ENCODE measurements at regions not wholly inside any gene's neighbourhood (a gene's known extent, or its start where the extent isn't known, plus 50 kb on each side); places are given as distances from the start of the nearest gene placed in this dataset.
A peak's percentile ranks its signal among the peaks of the same experiment; 100 is the strongest.

- DNase-seq (ENCODE audit: low read depth), result no peak
These were observed 89.5 kb upstream of the HNRNPA3 start for GRCh38 chr2:177123048-177123447.

DNA sequence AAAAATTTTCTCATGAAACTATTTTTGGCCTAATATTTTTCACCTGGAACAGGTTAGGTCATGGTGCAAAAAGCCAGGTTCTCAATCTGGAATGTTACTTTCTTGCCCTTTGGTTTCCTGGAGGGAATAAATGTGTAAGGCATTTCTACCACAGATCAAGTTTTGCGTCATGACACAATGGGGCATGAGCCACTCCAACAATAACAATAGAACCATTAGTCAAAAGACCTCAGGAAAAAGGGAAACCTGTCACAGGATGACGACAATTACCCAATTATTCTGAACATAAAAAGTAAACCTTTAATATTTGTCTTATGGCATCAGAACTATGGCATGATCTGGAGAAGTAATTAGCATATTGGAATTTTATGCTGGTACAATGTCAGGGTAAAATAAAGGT lies 88.2 kb upstream of the HNRNPA3 start:
- no peak for DNase-seq (ENCODE audit: low read depth)

DNA sequence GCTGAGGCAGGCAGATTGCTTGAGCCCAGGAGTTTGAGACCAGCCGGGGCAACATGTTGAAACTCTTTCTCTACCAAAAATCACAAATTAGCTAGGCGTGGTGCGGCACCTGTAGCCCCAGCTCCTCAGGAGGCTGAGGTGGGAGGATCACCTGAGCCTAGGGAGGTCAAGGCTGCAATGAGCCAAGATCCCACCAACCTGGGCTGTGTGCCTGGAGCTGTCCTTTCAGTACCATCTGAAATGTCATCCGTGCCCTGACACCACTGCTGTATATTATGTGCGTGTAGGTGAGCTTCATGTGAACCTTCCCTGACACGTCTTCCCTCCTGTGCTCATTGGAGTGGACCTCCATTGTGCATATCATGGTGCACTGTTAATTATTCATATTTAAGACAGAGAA lies 84.8 kb upstream of the HNRNPA3 start:
- DNase-seq (ENCODE audit: low read depth), result no peak

- no peak for DNase-seq (ENCODE audit: low read depth)
These were observed 83.0 kb upstream of the HNRNPA3 start for GRCh38 chr2:177129610-177130009.

DNA sequence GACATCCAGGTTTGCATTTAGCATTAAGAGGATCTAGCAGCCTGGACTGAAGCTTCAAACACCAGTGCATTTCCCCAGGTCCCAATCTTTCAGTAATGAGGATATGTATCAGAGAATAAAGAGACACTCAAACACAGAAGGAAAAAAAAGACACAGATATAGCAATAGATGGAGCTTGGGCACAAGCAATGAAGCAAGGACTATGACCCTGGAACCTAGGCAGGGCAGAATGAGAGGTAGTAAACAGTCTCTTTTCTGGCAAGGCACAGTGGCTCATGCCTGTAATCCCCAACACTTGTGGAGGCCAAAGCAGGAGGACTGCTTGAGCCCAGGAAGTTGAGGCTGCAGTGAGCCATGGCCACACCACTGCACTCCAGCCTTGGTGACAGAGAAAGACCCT lies 80.7 kb upstream of the HNRNPA3 start:
- no peak for DNase-seq (ENCODE audit: low read depth)

GRCh38 chr2:177138823-177139222 lies 73.8 kb upstream of the HNRNPA3 start:
- DNase-seq (ENCODE audit: low read depth), result no peak

GRCh38 chr2:177141866-177142265 lies 70.7 kb upstream of the HNRNPA3 start:
- no peak for DNase-seq (ENCODE audit: low read depth)

DNA sequence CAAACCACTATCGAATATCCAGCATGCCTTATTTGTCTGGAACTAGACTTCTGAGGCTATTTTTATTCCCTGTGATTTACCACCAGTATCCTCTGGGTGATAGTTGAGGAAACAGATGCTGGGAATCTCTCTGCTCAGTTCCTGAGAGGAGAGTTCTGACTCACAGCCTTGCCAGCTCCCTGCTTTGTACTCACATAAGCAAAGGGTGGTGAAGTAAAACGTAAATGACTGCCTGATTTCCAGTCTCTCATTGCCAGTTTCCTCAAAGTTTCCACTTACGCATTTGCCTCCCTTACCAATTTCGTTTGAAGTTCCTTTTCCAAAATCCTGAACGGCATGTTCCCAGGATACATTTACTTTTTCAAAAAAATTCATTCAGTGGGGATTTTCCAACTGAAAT lies 69.2 kb upstream of the HNRNPA3 start:
- peak; percentile 81 for DNase-seq (ENCODE audit: low read depth)

- peak; percentile 55 for DNase-seq (ENCODE audit: low read depth)
These were observed 65.4 kb upstream of the HNRNPA3 start for GRCh38 chr2:177147093-177147694.

DNA sequence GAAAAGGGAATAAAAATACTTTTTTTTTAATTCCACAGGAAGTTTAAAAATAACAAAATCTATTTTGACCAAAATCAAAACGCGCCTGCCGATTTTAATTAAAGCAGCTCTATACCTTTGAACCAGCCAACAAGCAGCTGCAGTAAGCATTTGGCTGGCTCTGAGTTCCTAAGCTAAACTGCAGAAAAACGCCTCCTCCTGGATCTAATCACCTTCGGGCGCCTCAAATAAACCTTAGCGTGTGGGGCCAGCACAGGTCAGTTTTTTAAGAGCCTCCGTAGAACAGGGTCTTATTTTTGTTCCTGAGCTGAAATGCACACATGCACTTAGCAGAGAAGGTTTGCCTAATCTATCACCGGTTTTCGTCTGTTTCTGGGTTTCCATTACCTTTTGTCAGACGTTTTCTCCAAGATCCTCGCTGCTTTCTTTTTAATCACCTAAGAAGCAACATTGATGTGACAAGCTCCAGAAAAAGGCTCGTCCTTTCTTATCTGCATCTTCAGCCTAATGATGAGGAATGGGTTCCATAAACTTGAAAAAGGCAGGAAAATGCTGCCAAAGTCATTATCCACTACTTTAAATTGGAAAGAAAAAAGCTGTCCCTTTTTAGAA lies 64.7 kb upstream of the HNRNPA3 start:
- no peak for DNase-seq (ENCODE audit: low read depth)

GRCh38 chr2:177148477-177149154 lies 64.0 kb upstream of the HNRNPA3 start:
- peak; percentile 52 for DNase-seq (ENCODE audit: low read depth)

DNA sequence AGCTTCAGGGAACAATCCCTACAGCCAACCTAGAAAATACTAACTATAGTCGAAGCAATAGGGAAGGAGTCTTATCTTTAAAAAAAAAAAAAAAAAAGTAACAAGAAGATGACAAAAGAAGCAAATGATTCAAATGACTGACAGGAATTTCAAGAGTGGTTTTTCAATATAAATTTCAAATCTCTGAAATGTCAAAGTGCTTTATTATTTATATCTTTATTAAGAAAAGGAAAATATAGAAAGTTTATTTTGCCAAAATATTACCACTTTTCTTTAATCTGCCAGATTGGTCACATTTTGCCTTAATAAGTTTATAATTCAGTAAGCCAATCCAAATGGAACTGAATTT lies 63.5 kb upstream of the HNRNPA3 start:
- DNase-seq (ENCODE audit: low read depth), result no peak

DNA sequence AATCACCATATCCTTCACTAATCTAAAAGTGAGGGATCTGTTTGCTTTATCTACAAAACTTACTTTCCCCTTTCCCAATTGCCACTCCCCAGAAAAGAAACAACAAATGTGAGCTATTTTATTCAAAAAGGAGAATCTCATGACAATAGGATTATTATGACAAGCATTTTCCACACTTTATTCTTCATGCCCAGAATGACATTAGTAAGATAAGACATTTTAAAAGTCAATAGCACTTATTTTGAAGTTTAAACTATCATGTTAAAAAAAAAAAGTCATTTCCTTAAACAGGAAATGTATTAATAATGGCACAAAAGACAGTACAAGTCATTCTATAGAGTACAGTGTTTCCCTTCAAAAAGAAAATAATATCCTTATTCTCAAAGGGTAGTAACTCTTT lies 58.8 kb upstream of the HNRNPA3 start:
- DNase-seq (ENCODE audit: low read depth), result no peak

- DNase-seq (ENCODE audit: low read depth), result no peak
These were observed 57.8 kb upstream of the HNRNPA3 start for GRCh38 chr2:177154809-177155208.

GRCh38 chr2:177155631-177156030 lies 57.0 kb upstream of the HNRNPA3 start:
- DNase-seq (ENCODE audit: low read depth), result no peak

DNA sequence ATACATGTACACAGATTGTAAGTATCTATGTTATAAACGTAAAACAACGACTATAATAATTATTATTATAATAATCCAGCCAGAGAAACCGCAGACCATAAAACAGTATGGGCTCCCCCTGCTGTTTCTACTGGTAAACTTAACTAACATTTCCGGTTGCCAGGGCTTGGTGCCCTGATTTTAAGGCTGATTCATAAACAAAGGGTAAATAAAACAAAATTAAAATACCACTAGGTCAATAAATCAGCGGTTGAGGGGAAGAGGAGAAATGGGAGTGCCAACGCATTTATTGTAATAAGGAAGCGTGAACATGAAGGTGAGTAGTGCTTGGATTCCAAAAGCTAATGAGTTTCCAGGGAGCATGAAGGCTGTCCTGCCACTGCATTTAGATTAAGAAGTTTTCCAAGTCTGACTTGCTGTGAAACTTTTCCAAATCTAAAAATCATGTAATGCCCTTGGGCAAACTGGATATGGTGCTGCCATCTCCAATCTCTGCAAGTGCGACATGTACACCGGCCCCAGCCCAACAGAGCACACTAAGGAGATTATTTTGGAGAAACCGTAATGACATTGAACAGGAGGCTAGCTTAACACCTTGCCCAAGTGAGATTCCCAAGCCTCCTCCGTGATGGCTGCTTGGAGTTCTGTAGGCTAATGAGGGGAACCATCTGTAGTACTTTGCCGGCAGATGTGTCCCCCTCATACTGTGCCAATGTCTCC lies 50.7 kb upstream of the HNRNPA3 start:
- DNase-seq (ENCODE audit: low read depth), result no peak

All from stromal cell of bone marrow (primary cell).